Mesendoderm (in vitro differentiated cells): ENCODE measurements at regions not wholly inside any gene's neighbourhood (a gene's known extent, or its start where the extent isn't known, plus 50 kb on each side); places are given as distances from the start of the nearest gene placed in this dataset.

Source experiments
- DNase-seq: peaks from one replicate; pipeline ENCODE4 v3.0.0; 2013
- H2AK5ac ChIP-seq: 2 replicates; pipeline ENCODE4 v1.6.1; 2013; ENCODE audit warnings: low read length, inconsistent platforms
- H2BK120ac ChIP-seq: 2 replicates; pipeline ENCODE4 v1.6.1; 2013; ENCODE audit warnings: low read depth, mild to moderate bottlenecking, low read length, moderate library complexity, mixed read lengths
- H2BK15ac ChIP-seq: replicated peaks from 2 replicates; pipeline ENCODE4 v1.6.1; 2013; ENCODE audit warnings: low read depth, mild to moderate bottlenecking, moderate library complexity
- H2BK5ac ChIP-seq: 2 replicates; pipeline ENCODE4 v1.6.1; 2013; ENCODE audit warnings: low read length, inconsistent platforms
- H3K18ac ChIP-seq: 2 replicates; pipeline ENCODE4 v1.6.1; 2013; ENCODE audit warnings: mild to moderate bottlenecking, low read length, mixed read lengths
- H3K23ac ChIP-seq: one replicate; pipeline ENCODE4 v1.6.1; 2013; ENCODE audit warnings: low read length
- H3K27ac ChIP-seq: 2 replicates; pipeline ENCODE4 v1.5.1; 2013; ENCODE audit warnings: low read depth, mild to moderate bottlenecking, inconsistent platforms, low read length, moderate library complexity
- H3K27me3 ChIP-seq: 2 replicates; pipeline ENCODE4 v1.6.1; 2013; ENCODE audit warnings: low read length, control low read depth, mild to moderate bottlenecking, inconsistent platforms; ENCODE audit not compliant: insufficient read depth, poor library complexity
- H3K36me3 ChIP-seq: 2 replicates; pipeline ENCODE4 v1.6.1; 2013; ENCODE audit warnings: low read length, inconsistent platforms; ENCODE audit not compliant: control insufficient read depth, insufficient read depth
- H3K4ac ChIP-seq: one replicate; pipeline ENCODE4 v1.6.1; 2013; ENCODE audit warnings: low read depth, mild to moderate bottlenecking, low read length, moderate library complexity
- H3K4me1 ChIP-seq: 2 replicates; pipeline ENCODE4 v1.6.1; 2013; ENCODE audit warnings: low read depth, low read length, inconsistent platforms; ENCODE audit not compliant: control insufficient read depth
- H3K4me2 ChIP-seq: 2 replicates; pipeline ENCODE4 v1.6.1; 2013; ENCODE audit warnings: low read length
- H3K4me3 ChIP-seq: 2 replicates; pipeline ENCODE4 v1.5.1; 2013; ENCODE audit warnings: mild to moderate bottlenecking, low read length
- H3K56ac ChIP-seq: one replicate; pipeline ENCODE4 v1.6.1; 2013; ENCODE audit warnings: low read length
- H3K79me1 ChIP-seq: 2 replicates; pipeline ENCODE4 v1.6.1; 2013; ENCODE audit warnings: low read length, inconsistent platforms
- H3K79me2 ChIP-seq: 2 replicates; pipeline ENCODE4 v1.6.1; 2013; ENCODE audit warnings: mild to moderate bottlenecking, low read length; ENCODE audit not compliant: control insufficient read depth, insufficient read depth
- H3K9ac ChIP-seq: 2 replicates; pipeline ENCODE4 v1.6.1; 2013; ENCODE audit warnings: low read length, inconsistent platforms
- H4K5ac ChIP-seq: one replicate; pipeline ENCODE4 v1.6.1; 2013; ENCODE audit warnings: low read length
- H4K8ac ChIP-seq: one replicate; pipeline ENCODE4 v1.6.1; 2013; ENCODE audit warnings: low read depth, mild to moderate bottlenecking, control low read depth, low read length, moderate library complexity
- WGBS: extraction: QIAGEN DNeasy Blood & Tissue Kit; methylation state at CpG from one replicate; pipeline ENCODE4 v1.1.7; 2013; ENCODE audit warnings: low lambda C conversion rate, missing lambda C conversion rate; ENCODE audit not compliant: insufficient coverage; ENCODE audit errors: extremely low coverage; 5-methylcytosine and 5-hydroxymethylcytosine counted together

DNA sequence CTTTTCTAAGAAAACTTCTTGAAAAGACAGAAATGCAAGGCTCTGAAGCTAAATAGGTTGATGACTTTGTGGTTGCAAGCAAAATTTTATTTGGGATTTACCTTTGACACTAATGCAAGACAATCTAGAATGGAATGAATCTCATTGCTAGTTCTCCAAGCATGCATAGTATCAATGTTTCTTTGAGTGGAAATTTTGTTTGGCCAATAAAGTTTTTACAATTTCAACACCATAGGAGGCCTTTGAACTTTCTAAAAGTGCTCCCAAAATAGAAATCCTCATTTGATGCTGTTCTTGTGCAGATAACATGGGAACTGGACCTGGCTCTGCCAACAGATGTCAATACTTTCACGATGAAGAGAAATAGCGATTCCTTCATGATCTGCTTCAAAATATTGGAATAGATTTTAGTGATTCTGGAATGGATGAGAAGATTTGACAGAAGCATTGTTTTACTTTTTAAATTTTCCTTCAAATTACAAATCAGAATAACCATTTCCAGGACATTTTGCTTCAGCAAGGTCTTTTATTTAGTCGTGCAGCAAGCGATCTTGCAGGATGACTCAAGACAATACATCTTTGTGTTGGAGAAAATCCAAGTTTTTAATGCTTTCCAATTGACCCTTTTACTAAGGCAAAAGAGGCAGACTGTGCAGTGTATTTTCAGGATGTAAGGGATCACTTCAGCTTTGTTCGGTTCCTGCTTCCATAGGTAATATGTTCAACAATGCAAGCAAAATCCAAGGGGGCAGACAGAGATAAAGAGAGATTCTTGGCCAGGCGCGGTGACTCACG is 51.7 kb upstream of the OTUD4 start:
- Histone ChIP-seq H3K27ac (no peak overlapping the region), H4K5ac (no peak overlapping the region), H3K4me3 (no peak overlapping the region), H3K27me3 (no peaks in the 10 kb centered on the region), H3K18ac (no peak overlapping the region), H4K8ac (no peak overlapping the region), H3K79me2 (no peaks in the 10 kb centered on the region), H3K56ac (no peak overlapping the region), H3K4ac (no peak overlapping the region), H3K4me2 (no peak overlapping the region), H3K4me1 (no peaks in the 10 kb centered on the region), H3K79me1 (no peaks in the 10 kb centered on the region), H2BK5ac (no peak overlapping the region), H3K23ac (no peak overlapping the region), H3K9ac (no peak overlapping the region), H2BK15ac (no peak overlapping the region), H3K36me3 (no peaks in the 10 kb centered on the region), H2AK5ac (no peak overlapping the region), H2BK120ac (no peak overlapping the region)
- no CpG with 5 or more reads among the region's 8 CpGs for WGBS
- no peak for DNase-seq

GRCh38 chr4:145230726-145231125 is 50.3 kb upstream of the OTUD4 start:
- DNase-seq, result no peak
- H3K18ac ChIP-seq, result no peak overlapping the region
- no CpG with 5 or more reads among the region's 2 CpGs for WGBS

More at GRCh38 chr4:145230726-145231125, 50.3 kb upstream of the OTUD4 start:
- H2BK15ac ChIP-seq, result no peak overlapping the region
- H3K56ac ChIP-seq, result no peak overlapping the region
- no peaks in the 10 kb centered on the region for H3K79me1 ChIP-seq
- H3K9ac ChIP-seq, result no peak overlapping the region
- H3K4me3 ChIP-seq, result no peak overlapping the region
- H3K27ac ChIP-seq, result no peak overlapping the region
- H3K79me2 ChIP-seq, result no peaks in the 10 kb centered on the region
- H4K5ac ChIP-seq, result no peak overlapping the region
- no peak overlapping the region for H4K8ac ChIP-seq
- no peak overlapping the region for H2BK120ac ChIP-seq
- no peaks in the 10 kb centered on the region for H3K4me1 ChIP-seq
- no peak overlapping the region for H2BK5ac ChIP-seq
- no peak overlapping the region for H3K4me2 ChIP-seq
- H3K27me3 ChIP-seq, result no peaks in the 10 kb centered on the region
- H3K36me3 ChIP-seq, result no peaks in the 10 kb centered on the region
- no peak overlapping the region for H3K23ac ChIP-seq
- H2AK5ac ChIP-seq, result no peak overlapping the region
- H3K4ac ChIP-seq, result no peak overlapping the region
